ENCODE measurements at regions not wholly inside any gene's neighbourhood (a gene's known extent, or its start where the extent isn't known, plus 50 kb on each side); places are given as distances from the start of the nearest gene placed in this dataset.

- Mint-ChIP-seq H3K27ac (ENCODE audit: low read depth) (no peak overlapping the region), H3K36me3 (ENCODE audit: insufficient read depth) (peaks cover 3% of the 10 kb centered on the region), H3K4me3 (no peak overlapping the region), H3K4me1 (peaks cover 14% of the 10 kb centered on the region), H3K9me3 (no peaks in the 10 kb centered on the region), H3K27me3 (no peaks in the 10 kb centered on the region)
- no peak for ATAC-seq (replicated peaks; ENCODE audit: extremely low read depth, poor library complexity, severe bottlenecking)
- no peak for DNase-seq (ENCODE audit: low spot score in 2 of 2)
Measured at GRCh38 chr12:89933911-89934310, 225.3 kb upstream of the ATP2B1 start.

DNA sequence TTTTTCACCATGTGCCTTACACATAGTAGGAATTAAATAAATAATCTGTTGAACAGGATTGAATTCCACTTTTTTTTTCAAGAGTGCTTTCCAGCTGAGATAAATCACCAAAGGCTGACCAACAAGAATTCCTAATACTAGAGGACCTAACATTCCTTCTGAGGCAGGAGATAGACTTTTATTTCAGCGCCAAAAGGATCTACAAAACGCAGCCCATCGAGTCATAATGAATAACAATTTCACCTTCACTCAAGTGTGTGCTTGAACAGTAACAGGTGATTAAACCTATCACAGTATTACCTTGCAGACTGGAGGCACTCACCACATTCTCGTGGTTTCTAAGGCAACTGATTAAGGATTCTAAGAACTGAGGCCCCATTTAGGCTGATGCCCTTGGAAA lies 224.3 kb upstream of the ATP2B1 start:
- Mint-ChIP-seq H3K4me1 (peaks cover 13% of the 10 kb centered on the region), H3K36me3 (ENCODE audit: insufficient read depth) (peaks cover 3% of the 10 kb centered on the region), H3K27ac (ENCODE audit: low read depth) (no peak overlapping the region), H3K4me3 (no peak overlapping the region), H3K9me3 (no peaks in the 10 kb centered on the region), H3K27me3 (no peaks in the 10 kb centered on the region)
- ATAC-seq (replicated peaks; ENCODE audit: extremely low read depth, poor library complexity, severe bottlenecking) (no peak), DNase-seq (ENCODE audit: low spot score in 2 of 2) (no peak)

DNA sequence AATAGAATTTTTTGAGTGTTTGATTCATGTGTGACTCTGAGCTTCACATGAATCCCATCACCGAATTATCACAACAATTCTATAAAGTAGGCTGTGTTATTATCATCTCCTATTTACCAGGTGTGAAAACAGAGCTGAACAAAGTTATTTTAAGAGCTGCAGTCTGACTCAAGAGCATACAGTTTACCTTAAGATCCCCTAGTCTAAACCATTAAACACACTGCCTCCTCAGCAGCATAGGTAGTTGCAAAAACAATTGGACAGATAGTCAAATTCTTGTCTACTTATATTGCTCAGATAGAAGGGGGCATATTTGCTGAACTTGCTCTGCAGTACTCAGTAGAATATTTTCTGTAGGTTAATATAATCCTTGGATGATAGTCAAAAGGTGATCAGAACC lies 219.8 kb upstream of the ATP2B1 start:
- DNase-seq (ENCODE audit: low spot score in 2 of 2) = no peak
- Mint-ChIP-seq H3K27ac (ENCODE audit: low read depth) (no peak overlapping the region), H3K4me1 (peaks cover 4% of the 10 kb centered on the region), H3K27me3 (no peaks in the 10 kb centered on the region), H3K9me3 (no peaks in the 10 kb centered on the region), H3K36me3 (ENCODE audit: insufficient read depth) (no peaks in the 10 kb centered on the region), H3K4me3 (no peak overlapping the region)
- no peak for ATAC-seq (replicated peaks; ENCODE audit: extremely low read depth, poor library complexity, severe bottlenecking)

GRCh38 chr12:89927226-89927698 lies 218.6 kb upstream of the ATP2B1 start:
- no peaks in the 10 kb centered on the region for H3K27me3 Mint-ChIP-seq
- no peaks in the 10 kb centered on the region for H3K9me3 Mint-ChIP-seq
- H3K27ac Mint-ChIP-seq (ENCODE audit: low read depth) = no peak overlapping the region
- H3K36me3 Mint-ChIP-seq (ENCODE audit: insufficient read depth) = no peaks in the 10 kb centered on the region
- no peak for DNase-seq (ENCODE audit: low spot score in 2 of 2)
- ATAC-seq (replicated peaks; ENCODE audit: extremely low read depth, poor library complexity, severe bottlenecking) = peak; percentile 40
- H3K4me3 Mint-ChIP-seq = no peak overlapping the region
- peaks cover 4% of the 10 kb centered on the region for H3K4me1 Mint-ChIP-seq

- Mint-ChIP-seq H3K9me3 (no peaks in the 10 kb centered on the region), H3K4me3 (no peak overlapping the region), H3K27me3 (no peaks in the 10 kb centered on the region), H3K36me3 (ENCODE audit: insufficient read depth) (no peaks in the 10 kb centered on the region), H3K27ac (ENCODE audit: low read depth) (no peak overlapping the region), H3K4me1 (no peaks in the 10 kb centered on the region)
- DNase-seq (ENCODE audit: low spot score in 2 of 2) = no peak
- no peak for ATAC-seq (replicated peaks; ENCODE audit: extremely low read depth, poor library complexity, severe bottlenecking)
Measured at GRCh38 chr12:89924191-89924590, 215.6 kb upstream of the ATP2B1 start.

- no peaks in the 10 kb centered on the region for H3K36me3 Mint-ChIP-seq (ENCODE audit: insufficient read depth)
- DNase-seq (ENCODE audit: low spot score in 2 of 2) (no peak), ATAC-seq (replicated peaks; ENCODE audit: extremely low read depth, poor library complexity, severe bottlenecking) (no peak)
- no peaks in the 10 kb centered on the region for H3K27me3 Mint-ChIP-seq
- H3K4me3 Mint-ChIP-seq = no peak overlapping the region
- no peaks in the 10 kb centered on the region for H3K9me3 Mint-ChIP-seq
- H3K4me1 Mint-ChIP-seq = peaks cover 5% of the 10 kb centered on the region
- H3K27ac Mint-ChIP-seq (ENCODE audit: low read depth) = no peak overlapping the region
Measured at GRCh38 chr12:89923091-89923490, 214.5 kb upstream of the ATP2B1 start.

DNA sequence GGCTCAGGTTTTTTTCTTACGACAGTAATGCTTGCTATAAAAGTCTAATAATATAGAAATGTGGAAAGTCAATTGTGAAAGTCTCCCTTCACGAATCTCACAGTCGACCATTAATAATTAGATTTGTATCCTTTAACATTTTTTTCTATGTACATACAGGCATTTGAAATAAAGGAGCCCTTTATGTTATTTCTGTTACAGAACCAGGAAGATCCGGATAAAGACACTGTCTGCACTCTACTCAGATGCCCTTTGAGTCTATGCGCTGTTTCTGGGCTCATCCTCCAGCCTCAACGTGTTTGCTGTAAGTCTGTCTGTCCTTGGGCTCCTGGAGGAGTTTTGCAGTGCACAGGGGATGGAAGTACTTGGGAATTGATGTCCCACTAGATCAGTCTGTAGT lies 212.2 kb upstream of the ATP2B1 start:
- Mint-ChIP-seq H3K27me3 (no peaks in the 10 kb centered on the region), H3K9me3 (no peaks in the 10 kb centered on the region), H3K4me1 (peaks cover 9% of the 10 kb centered on the region), H3K4me3 (no peak overlapping the region), H3K36me3 (ENCODE audit: insufficient read depth) (no peaks in the 10 kb centered on the region), H3K27ac (ENCODE audit: low read depth) (no peak overlapping the region)
- ATAC-seq (replicated peaks; ENCODE audit: extremely low read depth, poor library complexity, severe bottlenecking) (no peak), DNase-seq (ENCODE audit: low spot score in 2 of 2) (no peak)

- Mint-ChIP-seq H3K27me3 (no peaks in the 10 kb centered on the region), H3K36me3 (ENCODE audit: insufficient read depth) (no peaks in the 10 kb centered on the region), H3K4me1 (peaks cover 9% of the 10 kb centered on the region), H3K4me3 (no peak overlapping the region), H3K27ac (ENCODE audit: low read depth) (no peak overlapping the region), H3K9me3 (no peaks in the 10 kb centered on the region)
- ATAC-seq (replicated peaks; ENCODE audit: extremely low read depth, poor library complexity, severe bottlenecking) (no peak), DNase-seq (ENCODE audit: low spot score in 2 of 2) (no peak)
Measured at GRCh38 chr12:89919241-89919906, 210.7 kb upstream of the ATP2B1 start.

DNA sequence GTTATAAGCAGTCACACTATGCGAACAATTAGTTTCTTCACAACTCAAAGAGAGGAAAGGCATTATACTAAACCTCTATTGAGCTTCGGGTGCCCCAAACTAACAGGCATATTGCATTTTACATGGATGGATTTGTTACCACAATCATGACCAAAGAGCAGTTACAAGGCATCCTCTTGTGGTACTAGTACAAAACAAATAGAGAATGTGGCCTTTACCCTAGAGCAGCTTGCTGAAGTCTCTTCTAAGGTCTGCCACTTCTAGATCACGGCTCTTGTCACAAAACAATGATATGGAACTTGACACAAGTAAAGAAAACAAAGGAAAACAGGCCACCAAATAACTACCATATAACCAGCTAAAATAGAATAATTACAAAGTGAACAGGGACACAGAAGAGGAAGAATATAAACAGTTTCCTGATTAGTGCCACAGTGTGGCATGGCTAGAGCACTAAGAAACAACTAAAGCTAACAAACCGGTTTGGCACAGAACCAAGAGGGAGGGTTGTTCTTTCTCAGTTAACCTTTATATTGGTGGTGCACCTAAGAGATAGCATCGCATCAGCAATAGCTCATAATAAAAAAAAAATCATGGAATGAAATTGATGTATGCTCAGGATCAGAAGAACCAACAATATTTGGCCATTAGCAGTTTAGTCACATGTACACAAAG lies 209.7 kb upstream of the ATP2B1 start:
- H3K4me1 Mint-ChIP-seq = peaks cover 9% of the 10 kb centered on the region
- no peak for DNase-seq (ENCODE audit: low spot score in 2 of 2)
- H3K36me3 Mint-ChIP-seq (ENCODE audit: insufficient read depth) = no peaks in the 10 kb centered on the region
- H3K9me3 Mint-ChIP-seq = no peaks in the 10 kb centered on the region
- peak overlapping the region; percentile 67 for H3K27ac Mint-ChIP-seq (ENCODE audit: low read depth)
- ATAC-seq (replicated peaks; ENCODE audit: extremely low read depth, poor library complexity, severe bottlenecking) = no peak
- H3K27me3 Mint-ChIP-seq = no peaks in the 10 kb centered on the region
- H3K4me3 Mint-ChIP-seq = no peak overlapping the region

DNA sequence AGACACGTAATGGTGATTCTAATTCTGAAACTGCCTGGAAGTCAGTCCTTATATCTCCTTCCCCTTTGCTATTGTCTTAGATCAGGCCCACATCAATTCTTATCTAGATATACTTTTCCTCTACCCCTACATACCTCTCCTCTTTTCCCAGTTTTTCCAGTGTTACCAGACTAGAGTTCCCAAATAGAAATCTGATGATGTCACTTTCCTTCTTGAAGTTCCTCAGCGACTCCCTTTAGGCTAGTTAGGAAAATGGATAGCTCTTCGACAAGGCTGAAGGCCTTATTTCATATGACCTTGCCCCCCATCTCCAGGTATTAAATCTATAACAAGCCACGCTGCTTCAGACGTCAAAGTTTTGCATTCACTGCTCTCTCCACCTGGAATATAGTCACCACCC lies 201.1 kb upstream of the ATP2B1 start:
- DNase-seq (ENCODE audit: low spot score in 2 of 2) (no peak), ATAC-seq (replicated peaks; ENCODE audit: extremely low read depth, poor library complexity, severe bottlenecking) (no peak)
- no peaks in the 10 kb centered on the region for H3K4me1 Mint-ChIP-seq
- H3K4me3 Mint-ChIP-seq = no peak overlapping the region
- no peak overlapping the region for H3K27ac Mint-ChIP-seq (ENCODE audit: low read depth)
- H3K27me3 Mint-ChIP-seq = no peaks in the 10 kb centered on the region
- H3K9me3 Mint-ChIP-seq = no peaks in the 10 kb centered on the region
- no peaks in the 10 kb centered on the region for H3K36me3 Mint-ChIP-seq (ENCODE audit: insufficient read depth)

DNA sequence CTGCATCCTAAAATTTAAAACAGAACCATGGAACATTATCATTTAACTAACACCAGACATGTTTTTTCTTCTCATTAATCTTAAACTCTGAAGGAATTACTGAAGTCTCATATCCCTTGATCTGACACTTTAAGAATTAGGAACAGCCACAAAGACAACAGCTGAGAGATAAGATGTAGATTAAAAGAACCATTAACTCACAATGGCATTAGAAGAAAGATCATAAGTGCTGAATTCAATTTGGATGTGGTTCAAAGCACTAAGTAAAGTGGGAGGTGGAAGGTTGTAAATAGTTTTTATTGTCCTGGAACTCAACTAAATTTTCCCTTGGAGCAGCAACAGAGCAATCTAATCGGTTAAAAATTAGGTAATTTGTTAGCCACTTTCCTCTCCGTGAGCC lies 199.0 kb upstream of the ATP2B1 start:
- Mint-ChIP-seq H3K27me3 (no peaks in the 10 kb centered on the region), H3K4me1 (no peaks in the 10 kb centered on the region), H3K9me3 (no peaks in the 10 kb centered on the region), H3K36me3 (ENCODE audit: insufficient read depth) (no peaks in the 10 kb centered on the region), H3K4me3 (no peak overlapping the region), H3K27ac (ENCODE audit: low read depth) (no peak overlapping the region)
- DNase-seq (ENCODE audit: low spot score in 2 of 2) (no peak), ATAC-seq (replicated peaks; ENCODE audit: extremely low read depth, poor library complexity, severe bottlenecking) (no peak)

DNA sequence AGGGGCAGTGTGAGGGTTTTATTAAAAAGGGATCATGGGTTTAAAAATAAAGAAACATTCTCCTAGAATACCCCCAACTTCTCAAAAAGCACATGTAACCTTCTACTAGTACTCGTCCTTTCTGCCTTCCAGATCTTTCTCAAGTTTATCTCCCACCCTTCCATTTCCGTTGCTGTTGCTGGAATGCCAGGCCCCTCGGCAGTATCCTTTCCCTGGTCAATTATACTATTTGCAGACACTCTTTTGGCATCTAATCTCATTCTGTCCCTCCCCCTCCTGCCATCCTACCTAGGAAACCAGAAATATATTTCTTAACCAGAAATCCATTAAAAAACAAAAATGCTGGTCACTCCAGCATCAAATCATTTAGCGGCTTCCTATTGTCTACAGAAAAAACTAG lies 198.2 kb upstream of the ATP2B1 start:
- Mint-ChIP-seq H3K4me3 (no peak overlapping the region), H3K27me3 (no peaks in the 10 kb centered on the region), H3K36me3 (ENCODE audit: insufficient read depth) (no peaks in the 10 kb centered on the region), H3K9me3 (no peaks in the 10 kb centered on the region), H3K4me1 (no peaks in the 10 kb centered on the region), H3K27ac (ENCODE audit: low read depth) (no peak overlapping the region)
- DNase-seq (ENCODE audit: low spot score in 2 of 2) = no peak
- no peak for ATAC-seq (replicated peaks; ENCODE audit: extremely low read depth, poor library complexity, severe bottlenecking)

DNA sequence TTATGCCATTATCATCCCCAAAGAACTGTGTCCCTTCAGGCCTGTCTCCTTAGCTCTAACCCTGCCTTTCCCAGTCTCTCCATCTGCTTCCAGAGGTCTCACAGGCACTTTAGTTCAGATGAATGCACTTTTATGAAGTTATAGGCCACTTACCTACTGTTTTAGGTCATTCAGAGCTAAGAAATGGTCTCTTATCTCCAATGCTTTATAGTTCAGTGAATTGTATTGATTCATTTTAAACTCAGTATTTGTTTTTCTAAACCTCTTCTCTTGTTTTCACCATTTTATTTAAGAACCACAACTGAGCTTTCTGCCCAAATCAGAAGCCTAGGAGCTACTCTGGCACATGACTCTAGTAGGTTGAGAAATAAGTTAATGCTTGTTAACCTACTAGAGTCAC lies 197.5 kb upstream of the ATP2B1 start:
- ATAC-seq (replicated peaks; ENCODE audit: extremely low read depth, poor library complexity, severe bottlenecking) (no peak), DNase-seq (ENCODE audit: low spot score in 2 of 2) (no peak)
- H3K4me3 Mint-ChIP-seq = no peak overlapping the region
- no peaks in the 10 kb centered on the region for H3K9me3 Mint-ChIP-seq
- H3K27me3 Mint-ChIP-seq = no peaks in the 10 kb centered on the region
- no peaks in the 10 kb centered on the region for H3K4me1 Mint-ChIP-seq
- no peaks in the 10 kb centered on the region for H3K36me3 Mint-ChIP-seq (ENCODE audit: insufficient read depth)
- H3K27ac Mint-ChIP-seq (ENCODE audit: low read depth) = no peak overlapping the region

All from central memory CD8-positive, alpha-beta T cell (primary cell).